ENCODE measurements at regions not wholly inside any gene's neighbourhood (a gene's known extent, or its start where the extent isn't known, plus 50 kb on each side); places are given as distances from the start of the nearest gene placed in this dataset.

- TF ChIP-seq TAF1 (IDR thresholded peaks at IDR 0.05; ENCODE audit: low read depth, low read length) (no peak), POLR2A (IDR thresholded peaks at IDR 0.05; ENCODE audit: low read depth, low read length) (no peak), POLR2AphosphoS5 (IDR thresholded peaks at IDR 0.05; ENCODE audit: low read depth, low read length) (no peak), PAX5 (IDR thresholded peaks at IDR 0.05; ENCODE audit: insufficient read depth, low read length, severe bottlenecking) (no peak), SPI1 (IDR thresholded peaks at IDR 0.05; ENCODE audit: low read depth, low read length) (peak; percentile 53)
Measured at GRCh38 chr10:107492389-107492788, 327.9 kb upstream of the SORCS1 start.
